Renal cortical epithelial cell (primary cell): ENCODE measurements at regions not wholly inside any gene's neighbourhood (a gene's known extent, or its start where the extent isn't known, plus 50 kb on each side); places are given as distances from the start of the nearest gene placed in this dataset.

ENCODE experiments used
- DNase-seq: peaks from one replicate; pipeline ENCODE4 v3.0.0-alpha.2; 2011; ENCODE audit warnings: low read depth

DNA sequence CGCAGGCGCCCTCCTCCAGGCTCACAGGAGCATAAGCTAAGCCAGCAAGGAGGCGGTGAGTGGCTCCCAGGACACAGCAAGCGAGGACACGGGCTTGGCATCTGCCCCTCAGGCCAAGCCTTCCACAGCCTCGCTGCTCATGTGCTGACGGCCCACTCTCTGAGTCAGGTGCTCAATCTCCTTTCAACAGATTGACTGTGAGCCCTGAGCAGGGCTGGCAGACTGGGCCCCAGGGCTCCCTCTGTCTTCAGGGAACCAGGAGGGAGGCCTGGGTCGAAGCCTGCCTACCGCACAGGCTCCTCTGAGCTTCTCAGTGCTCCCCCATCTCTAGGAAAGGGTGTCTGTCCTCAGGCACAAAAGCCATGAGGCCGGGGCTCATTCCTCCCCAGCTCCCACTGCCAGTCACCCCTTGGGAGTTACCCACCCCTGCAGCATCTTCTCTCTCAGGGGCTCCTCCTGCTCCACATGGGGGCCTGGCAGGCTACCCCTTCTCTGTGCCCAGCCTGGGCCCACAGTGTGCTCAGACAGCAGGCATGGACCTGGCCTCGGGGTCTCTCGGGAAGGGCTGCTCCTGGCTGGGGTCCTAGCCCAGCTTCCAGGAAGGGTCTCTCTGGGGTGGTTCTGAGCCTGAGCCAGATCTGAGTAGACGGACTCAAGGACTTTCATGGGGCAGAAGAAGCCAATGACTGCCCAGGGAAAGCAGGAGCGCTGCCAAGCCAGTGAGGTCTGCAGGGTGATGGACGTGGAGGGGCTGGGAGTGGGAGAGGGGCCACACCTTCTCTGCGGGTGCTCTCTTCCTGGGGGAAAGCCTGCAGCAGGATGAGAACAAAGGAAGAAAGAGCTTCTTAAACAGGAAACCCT lies 138.0 kb upstream of the GPC1 start:
- DNase-seq, result no peak

DNA sequence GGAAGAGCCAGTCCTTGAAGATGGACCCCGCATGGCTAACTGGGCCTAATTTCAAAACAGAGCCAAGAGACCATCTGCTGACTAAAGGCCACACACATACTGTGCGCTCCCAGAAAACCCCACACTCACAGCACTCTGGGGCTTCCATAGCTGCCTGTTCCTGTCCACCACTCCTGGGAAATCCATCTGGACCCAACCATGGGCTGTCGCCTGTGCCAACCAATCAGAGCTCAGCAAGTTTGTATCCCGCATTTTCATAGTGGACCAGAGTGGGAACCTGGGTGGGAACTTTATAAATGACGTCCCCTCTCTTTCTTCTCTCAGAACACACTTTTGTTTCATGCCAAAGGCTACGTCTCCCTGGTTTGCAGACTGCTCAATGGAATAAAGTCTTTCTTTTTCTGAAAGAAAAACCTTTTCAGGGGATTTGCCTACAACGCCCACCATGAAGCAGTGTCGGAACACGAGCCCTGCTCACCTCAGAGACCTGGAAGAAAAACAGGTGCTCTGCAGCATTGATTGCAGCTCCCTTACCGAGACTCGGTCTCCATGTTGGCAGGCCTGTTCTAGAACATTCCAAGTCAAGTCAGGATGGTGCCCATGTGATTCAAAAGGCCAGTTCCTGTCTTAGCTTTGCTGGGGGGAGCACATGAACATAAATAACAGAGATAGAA lies 137.2 kb upstream of the GPC1 start:
- DNase-seq, result no peak

DNA sequence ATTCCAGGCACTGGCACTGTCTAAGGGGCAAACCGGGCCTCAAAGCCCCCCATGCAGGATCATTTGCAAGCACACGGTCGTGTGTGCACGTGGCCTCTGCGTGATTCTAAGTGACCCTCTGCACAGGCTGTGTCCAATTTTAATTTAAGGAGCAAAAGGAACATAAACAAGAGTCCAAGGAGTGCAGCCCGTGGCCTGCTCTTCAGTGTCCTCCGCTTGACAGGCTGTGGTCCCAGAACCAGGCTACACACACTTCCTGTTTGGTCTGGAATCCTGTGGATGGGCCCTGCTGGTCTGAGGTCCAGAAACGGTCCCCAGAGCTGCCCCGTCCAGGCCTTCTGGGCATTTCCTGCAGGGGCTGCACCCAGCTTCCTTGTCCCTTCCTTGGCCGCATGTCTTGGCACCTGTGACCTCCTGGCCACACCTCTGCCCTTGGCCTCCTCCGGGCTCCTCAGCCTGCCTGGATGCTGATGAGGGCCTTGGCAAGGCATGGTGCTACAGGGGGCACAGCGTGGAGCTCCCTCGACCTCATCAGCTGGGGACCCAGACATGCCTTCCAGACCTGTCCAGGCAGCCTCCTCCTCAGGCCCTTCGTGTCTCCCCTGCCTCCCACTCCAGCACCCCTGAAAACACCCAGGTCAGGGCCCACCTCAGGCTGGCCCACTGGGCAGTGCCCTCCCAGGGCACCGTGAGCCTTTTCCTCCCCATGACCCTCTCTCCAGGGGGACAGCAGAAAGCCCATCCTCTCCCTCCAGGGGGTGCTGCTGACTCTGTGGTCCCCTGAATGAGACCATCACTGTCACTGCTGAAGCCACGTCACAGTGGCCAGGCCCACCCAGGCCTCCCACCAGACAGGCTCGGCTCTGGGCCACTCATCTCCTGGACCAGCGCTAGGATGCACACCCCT lies 136.4 kb upstream of the GPC1 start:
- DNase-seq, result no peak

DNA sequence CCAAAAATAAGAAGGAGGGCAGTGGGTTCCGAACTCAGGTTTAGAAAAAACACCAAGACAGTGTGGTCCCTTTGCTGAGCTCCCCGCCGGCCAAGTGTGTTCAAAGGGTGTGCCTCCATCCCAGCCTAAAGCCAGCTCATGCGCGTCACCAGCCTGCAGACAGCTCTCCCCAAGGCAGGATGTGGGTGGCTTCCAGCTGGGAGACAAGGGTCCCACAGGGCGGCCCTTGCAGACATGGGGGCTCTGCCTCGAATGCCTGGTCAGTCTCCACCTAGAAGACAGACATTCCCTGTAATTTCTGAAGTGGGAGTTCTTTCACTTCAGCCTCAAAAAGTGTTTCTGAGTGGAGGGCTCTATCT lies 135.8 kb upstream of the GPC1 start:
- DNase-seq, result no peak

DNA sequence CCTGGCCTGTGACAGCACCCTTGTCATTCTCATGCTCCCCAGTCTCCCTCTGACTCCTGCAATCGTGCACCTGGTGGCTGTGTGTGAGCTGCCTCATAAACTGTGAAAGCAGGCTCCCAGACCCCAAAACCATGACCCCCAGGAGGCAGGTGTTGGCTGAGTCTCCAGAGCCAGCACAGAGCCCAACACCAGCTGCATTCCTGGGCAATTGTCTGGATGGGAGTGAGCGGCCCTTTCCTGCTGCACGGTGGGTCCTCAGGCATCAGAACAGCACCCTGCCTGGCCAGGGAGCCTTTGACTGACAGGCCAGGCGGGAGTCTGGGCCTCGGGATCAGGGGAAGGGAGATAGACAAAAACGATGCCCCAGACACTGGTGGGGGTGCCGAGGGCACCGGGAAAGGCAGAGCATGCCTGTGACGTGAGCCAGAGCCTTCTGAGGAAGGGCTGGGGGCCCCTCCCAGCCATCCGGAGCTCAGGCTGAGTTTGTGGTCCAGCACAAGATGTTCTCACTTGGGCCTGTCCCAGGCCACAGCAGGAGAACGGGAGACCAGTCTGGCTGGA lies 135.1 kb upstream of the GPC1 start:
- no peak for DNase-seq

DNA sequence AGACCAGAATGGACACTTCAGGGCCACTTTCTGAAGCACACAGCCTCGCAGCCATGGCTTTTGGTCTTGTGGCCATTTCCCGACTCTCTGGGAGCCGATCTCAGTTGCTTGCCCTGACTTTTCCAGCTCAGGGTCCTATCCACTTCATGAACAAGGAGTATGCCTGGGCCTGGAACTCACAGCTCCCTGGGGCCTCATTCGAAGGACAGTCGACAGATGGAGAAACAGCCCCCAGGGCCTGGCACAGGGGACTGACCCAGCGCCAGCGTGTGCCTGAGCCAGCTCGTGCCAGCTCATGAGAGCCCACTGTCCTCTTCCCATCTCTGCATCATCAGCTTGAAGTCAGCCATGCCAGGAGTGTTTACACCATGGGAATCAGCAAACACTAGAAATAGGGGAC lies 134.6 kb upstream of the GPC1 start:
- DNase-seq, result no peak

DNA sequence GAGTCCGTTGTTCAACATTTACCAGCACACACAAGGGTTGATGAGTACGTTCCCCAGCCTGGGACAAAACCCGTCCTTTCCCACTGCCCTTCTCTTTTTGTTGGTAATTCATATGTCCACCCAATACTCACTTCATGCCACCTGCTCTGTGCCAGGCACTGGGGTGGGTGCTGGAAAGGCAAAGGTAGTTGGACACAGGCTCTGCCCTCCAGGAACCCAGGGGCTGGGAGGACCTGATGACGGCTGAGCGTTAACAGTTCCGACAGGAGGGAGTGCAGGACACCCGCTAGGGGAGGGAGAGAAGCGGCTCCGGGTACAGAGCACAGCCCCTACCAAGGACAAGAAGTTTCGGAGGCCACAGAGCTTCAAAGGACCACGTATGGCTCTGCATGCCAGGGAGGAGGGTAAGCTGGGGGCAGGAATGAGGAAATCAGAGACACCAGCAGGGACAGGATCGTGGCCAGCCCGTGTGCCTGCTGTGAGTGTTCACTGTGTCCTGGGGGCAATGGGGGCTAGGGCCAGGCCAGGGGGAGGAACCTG lies 134.1 kb upstream of the GPC1 start:
- no peak for DNase-seq

DNA sequence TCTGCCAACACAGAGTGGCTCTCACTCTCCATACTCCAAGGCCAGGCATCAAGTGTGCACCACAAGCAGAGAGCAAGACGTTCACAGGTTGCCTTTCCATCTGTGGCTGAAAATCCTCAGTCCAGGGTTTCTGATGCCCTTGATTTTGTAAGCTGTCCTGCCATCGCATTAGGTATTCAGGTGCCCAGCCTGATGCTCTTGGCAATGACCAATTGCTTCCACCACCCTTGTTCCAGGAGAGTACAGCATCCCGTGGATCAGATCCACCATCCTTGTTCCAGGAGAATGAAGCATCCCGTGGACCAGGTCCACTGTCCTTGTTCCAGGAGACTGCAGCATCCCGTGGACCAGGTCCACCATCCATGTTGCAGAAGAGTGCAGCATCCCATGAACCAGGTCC lies 133.4 kb upstream of the GPC1 start:
- DNase-seq, result no peak

DNA sequence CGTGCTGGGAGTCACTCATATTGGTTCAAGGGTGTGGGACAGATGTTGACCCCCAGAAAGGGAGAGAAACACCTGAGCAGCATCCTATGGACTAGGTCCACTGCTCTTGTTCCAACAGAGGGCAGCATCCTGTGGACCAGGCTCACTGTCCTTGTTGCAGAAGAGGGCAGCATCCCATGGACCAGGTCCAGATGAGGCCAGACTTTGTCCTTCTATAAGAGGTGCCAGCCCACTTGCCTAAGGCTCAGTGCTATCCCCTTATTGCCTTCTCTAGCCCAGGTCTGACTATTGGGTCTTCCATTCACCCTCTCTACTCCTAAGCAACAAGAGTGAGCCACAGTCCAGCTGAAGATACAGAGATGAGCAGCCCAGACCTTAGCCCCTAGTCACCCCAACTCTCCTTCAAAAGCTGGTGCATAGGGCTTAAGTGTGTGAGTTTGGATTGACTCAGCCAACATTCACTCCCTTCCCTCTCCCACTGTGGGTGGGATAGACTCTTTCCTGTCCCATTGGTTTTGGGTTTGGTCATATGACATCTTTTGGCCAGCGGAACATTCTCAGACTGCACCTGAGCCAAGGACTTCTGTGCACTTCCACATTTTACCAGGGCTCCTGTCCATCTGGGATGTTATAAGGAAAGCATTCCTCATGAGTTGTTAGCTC lies 132.4 kb upstream of the GPC1 start:
- DNase-seq, result no peak

DNA sequence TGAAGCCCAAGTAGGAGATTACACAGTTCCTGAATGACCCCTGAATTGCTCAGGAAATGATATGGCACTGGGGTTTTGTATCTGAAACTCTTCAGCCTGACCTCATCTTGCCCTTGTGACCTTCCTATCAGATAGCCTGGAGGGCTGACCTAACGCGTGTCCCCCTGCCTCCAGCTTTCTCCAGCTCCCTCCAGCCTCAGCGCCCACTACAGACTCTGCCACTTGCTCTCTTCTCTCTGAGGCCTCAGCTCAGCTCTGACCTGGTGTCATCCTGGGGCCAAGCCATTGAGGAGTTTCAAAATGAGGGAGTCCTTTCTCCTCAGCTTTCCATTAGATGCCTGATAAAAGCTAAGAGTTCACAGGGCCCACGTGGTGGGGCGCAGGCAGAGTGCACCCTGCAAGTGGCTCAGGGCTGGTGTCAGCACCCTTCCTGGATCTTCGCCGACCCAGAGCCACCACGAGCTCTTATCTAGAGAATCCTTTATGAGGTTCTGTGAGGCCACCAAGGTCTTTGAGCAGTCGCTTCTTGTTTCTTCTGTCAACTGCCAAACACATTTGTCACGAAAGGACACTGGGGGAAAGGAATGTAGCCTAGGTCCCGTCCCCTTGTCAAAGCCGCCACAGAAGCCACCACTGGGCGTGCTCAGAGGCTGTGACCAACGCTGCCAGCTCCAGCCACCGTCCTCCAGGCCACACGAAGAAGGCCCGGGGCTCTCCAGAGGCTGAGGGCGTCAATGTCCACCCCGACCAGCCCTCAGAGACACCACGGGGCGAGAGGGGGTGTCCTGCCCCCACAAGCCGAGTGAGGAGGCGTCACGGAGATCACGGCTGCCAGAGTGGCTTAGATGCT lies 131.3 kb upstream of the GPC1 start:
- no peak for DNase-seq

DNA sequence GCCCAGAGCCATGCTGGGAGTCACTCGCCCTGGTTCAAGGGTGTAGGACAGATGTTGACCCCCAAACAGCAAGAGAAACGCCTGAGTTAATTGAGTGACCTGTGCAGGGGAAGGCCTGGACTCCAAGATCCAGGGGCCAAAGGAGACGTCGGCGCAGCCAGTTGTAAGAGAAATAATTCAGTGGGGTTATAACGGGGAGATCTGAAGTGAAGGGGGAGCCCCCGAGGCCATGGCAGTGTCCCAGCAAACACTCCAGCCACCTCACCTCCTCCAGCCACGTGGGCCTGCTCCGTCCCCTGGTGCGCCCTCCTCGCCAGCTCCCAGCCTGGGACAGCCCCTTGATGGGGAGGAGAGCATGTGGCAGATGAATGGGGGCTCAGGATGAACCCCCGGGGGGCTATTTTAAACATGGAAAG lies 130.7 kb upstream of the GPC1 start:
- DNase-seq, result no peak

DNA sequence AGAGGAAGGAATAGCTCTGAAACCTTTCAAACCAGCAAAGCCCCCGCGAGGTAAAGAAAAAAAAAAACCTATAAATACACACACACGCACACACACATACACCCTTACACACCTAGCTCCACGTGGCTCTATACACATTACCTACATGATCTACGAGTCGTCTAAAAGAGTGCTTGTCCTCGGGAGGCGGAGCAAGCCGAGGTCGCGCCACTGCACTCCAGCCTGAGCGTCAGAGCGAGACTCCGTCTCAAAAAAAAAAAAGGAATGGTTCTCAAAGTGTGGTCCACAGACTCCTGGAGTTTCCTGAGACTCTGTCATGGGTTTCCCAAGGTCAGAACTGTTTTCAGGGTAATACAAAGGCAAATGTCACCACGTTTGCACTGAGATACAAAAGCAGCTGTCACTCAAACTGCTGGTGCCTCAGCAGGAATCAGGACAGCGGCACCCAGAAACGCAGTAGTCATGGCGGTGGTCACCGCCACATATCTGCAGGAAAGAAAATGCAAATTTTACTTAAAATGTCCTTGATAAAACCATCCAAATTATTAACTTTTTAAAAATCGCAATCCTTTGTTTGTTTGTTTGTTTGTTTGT lies 130.0 kb upstream of the GPC1 start:
- DNase-seq, result no peak

DNA sequence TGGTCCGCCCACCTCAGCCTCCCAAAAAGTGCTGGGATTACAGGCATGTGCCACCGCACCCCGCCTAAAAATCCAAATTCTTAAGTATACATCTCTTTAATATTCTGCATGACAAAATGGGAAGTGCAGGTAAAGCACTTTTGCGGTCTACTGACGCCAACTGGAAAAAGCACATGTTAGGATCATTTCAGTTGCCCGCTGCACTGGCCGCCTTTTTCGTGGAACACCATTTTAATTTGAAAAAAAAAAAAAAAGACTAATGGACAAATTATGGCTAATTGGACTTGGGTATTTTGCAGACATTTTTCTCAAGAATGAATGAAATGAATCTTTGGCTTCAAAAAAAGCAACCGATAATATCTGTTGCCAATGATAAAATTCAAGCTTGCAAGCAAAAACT lies 129.3 kb upstream of the GPC1 start:
- DNase-seq, result no peak

DNA sequence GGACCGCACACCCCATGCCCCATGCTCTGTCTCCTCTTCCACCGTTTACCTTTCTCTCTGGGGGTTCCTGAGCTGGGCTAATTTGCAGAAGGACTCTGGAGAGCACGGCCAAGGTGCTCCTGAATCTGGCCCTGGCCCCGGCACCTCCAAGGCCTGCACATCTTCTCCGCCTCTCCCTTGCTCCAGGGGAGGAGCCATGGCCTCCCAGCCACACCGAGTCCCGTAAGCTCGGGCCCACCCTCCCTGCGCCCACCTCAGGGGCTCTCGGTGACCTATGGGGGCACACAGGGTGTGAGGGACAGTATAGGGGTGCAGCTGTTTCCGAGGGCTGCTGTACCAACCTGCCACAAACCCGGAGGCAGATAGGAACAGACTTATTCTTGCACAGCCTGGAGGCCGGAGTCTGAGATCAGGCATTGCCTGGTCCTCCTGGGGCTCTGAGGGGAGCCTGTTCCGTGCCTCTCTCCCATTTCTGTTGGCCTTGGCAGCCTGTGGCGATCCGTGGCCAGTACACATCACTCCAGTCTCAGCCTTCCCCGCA lies 127.3 kb upstream of the GPC1 start:
- DNase-seq, result no peak

DNA sequence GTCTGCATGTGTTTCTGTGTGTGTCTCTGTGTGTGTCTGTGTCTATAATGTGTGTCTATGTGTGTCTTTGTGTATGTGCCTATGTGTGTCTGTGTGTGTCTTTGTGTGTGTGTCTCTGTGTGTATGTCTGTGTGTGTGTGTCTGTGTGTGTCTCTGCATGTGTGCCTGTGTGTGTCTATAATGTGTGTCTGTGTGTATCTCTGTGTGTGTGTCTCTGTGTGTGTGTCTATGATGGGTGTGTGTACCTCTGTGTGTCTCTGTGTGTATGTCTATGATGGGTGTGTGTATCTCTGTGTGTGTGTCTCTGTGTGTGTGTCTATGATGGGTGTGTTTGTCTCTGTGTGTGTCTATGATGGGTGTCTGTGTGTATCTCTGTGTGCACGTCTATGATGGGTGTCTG lies 126.2 kb upstream of the GPC1 start:
- DNase-seq, result no peak

DNA sequence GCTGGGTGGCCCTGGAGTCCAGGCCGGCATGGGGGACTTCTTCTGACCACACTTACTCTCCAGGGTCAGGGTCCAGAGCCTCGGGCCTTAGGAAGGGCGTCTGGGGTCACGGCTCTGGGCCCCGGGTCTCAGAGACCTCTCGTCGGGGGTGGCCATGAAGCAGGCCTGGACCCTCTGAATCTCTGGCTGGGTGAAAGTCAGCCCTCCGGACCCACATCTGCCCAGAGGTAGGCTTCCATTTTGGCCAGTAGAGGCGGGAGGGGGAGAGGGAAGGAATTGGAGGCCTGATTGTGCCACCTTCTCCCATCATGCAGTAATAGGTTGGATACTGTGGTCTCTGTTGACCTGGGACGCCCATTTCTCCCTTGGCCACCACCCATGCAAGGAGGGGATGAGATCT lies 125.3 kb upstream of the GPC1 start:
- DNase-seq, result no peak

DNA sequence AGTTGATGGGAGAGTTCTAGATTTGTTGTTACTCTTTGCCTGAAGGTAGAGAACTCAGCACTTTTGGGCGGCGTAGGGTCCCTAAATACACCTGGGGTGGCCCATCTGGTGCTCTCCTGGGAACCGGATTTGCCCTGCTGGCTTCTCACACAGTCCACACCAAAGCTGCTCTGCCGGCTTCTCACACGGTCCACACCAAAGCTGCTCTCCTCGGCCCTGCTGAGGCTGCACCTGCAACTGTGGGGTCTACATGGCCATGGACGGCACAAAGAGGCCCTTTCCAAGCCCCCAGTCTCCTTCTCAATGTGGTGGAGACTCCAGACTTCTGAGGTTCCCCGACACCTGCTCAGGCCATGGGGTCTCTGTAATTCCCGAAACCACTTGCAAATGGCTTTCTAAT lies 124.8 kb upstream of the GPC1 start:
- DNase-seq, result no peak

DNA sequence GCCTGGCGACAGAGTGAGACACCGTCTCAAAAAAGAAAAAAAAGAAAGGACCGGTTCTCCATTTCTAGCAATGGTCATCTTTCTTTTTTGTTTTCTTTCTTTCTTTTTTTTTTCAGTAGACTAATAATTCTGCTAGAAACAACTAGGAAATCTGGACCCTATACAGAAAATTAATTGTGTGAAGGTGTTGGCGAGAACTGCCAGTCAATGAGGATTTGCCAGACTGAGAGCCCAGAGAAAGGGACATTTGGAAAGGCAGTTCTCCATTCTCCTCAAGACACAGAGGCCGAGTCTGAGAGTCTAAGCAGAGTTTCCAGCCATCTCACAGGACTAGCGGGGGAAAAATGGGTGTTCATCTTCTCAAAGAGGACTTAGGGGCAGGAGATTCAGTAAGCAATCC lies 123.6 kb upstream of the GPC1 start:
- no peak for DNase-seq

DNA sequence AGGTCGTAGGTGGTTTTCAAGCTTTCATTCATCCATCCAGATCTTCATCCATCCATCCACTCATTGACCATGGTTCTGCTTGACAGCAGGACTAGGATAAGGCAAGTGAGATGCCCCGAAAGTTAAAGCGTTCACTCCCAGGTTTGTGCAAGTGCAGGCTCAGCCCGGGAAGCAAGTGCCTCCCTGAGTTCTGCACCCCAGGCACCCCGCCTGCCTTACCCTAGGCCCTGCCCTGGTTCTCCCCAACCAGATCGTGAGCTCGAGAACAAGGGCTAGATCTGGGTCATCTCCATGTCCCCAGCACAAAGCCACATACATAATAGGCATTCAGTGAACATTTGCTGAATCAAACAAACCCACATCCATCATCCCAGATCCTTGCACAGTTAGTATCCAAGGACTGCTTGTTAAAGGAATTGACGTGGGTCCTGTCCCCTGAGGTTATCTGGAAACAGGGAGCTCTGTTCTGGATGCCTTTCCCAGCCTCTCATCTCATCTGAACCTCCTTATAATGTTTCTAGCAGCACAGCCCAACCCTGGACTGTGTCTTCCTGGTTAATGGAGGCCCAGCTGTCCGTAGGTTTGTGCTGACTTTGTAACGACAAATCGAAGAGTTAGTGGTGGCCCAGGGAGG lies 116.1 kb upstream of the GPC1 start:
- DNase-seq, result no peak
